ENCODE measurements at regions not wholly inside any gene's neighbourhood (a gene's known extent, or its start where the extent isn't known, plus 50 kb on each side); places are given as distances from the start of the nearest gene placed in this dataset.

DNA sequence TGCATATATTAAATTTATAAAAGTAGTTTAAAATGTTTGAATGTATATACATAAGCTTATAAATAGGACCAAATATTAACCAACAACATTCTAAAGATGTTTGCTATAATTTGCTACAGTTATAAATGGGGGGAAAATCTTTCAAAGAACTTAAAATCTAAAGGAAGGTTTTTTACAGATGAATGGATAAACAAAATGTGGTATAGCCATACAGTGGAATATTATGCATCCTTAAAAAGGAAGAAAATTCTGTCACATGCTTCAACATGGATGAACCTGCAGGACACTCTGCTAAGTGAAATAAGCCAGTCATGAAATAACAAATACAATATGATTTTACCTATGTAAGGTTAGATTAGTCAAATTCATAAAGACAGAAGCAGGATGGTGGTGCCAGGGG is 75.8 kb downstream of the TMEM17 start:
- in situ Hi-C loops (cut with HindIII; ENCODE audit: low sequenced_read_pairs), result no loop called here
- no peak overlapping the region for H3K4me3 ChIP-seq (ENCODE audit: low read depth, low read length)
- no peak for DNase-seq (ENCODE audit: low read depth, low spot score)
- TF ChIP-seq, protein P1, sequence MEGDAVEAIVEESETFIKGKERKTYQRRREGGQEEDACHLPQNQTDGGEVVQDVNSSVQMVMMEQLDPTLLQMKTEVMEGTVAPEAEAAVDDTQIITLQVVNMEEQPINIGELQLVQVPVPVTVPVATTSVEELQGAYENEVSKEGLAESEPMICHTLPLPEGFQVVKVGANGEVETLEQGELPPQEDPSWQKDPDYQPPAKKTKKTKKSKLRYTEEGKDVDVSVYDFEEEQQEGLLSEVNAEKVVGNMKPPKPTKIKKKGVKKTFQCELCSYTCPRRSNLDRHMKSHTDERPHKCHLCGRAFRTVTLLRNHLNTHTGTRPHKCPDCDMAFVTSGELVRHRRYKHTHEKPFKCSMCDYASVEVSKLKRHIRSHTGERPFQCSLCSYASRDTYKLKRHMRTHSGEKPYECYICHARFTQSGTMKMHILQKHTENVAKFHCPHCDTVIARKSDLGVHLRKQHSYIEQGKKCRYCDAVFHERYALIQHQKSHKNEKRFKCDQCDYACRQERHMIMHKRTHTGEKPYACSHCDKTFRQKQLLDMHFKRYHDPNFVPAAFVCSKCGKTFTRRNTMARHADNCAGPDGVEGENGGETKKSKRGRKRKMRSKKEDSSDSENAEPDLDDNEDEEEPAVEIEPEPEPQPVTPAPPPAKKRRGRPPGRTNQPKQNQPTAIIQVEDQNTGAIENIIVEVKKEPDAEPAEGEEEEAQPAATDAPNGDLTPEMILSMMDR (IDR thresholded peaks at IDR 0.05; ENCODE audit: low read depth, low read length), result no peak

DNA sequence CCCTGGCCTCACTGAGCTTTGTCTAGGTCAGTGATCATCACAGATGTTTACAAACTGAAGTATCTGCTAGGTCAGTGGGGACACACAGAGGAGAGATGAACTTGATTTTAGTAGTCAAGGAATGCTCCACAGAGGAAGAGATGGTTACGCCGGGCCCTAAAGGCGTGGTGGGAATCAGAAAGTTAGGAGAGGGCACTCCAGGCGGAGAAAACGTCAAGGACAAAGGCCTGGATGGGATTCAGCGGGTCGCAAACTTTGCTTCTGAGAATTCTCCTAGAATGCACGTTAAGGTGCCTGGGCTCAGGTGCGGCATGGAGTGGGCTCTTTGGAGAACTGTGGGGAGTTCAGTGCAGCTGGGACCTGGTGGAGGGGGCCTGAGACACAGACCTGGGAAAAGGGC is 78.8 kb downstream of the TMEM17 start:
- TF ChIP-seq, protein P1 (IDR thresholded peaks at IDR 0.05; ENCODE audit: low read depth, low read length), result no peak
- in situ Hi-C loops (cut with HindIII; ENCODE audit: low sequenced_read_pairs), result no loop called here
- DNase-seq (ENCODE audit: low read depth, low spot score), result no peak
- H3K4me3 ChIP-seq (ENCODE audit: low read depth, low read length), result no peak overlapping the region

DNA sequence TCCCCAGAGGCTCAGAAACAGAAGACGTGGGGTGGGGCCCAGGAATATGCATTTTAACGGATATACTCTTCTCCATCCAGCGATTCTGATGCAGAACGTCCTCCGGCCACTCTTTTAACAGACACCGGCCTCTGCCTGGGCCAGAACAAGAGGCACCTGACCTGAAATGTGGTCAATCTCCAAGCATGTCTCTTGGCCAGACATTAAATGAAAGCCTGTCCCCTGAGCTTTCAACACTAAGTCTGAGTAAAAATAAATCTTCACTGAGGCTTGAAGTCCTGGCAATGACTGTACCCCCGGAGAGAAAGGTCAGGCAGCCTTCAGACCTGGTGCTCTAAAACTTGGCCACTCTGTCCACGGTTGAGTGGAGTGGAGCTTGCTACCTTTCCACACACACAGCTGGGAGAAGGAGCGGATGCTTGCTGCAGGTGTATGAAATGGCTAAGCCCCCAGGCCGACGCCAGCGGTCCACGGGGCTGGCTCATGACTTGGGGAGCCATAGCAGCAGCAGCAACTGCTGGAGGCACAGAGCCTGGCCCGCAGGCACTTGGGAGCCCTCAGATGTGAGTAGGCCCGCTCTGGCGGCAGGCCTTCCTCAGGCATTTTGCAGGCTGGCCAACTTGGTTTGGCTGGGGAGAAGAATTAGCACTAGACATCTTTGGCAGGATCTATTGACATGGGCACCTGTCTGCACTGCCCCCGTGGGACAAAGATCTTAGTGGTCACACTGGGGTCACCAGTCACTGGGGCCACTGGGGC is 79.7 kb downstream of the TMEM17 start:
- in situ Hi-C loops (cut with HindIII; ENCODE audit: low sequenced_read_pairs), result no loop called here
- DNase-seq (ENCODE audit: low read depth, low spot score), result no peak
- TF ChIP-seq, protein P1 (IDR thresholded peaks at IDR 0.05; ENCODE audit: low read depth, low read length), result no peak
- no peak overlapping the region for H3K4me3 ChIP-seq (ENCODE audit: low read depth, low read length)

DNA sequence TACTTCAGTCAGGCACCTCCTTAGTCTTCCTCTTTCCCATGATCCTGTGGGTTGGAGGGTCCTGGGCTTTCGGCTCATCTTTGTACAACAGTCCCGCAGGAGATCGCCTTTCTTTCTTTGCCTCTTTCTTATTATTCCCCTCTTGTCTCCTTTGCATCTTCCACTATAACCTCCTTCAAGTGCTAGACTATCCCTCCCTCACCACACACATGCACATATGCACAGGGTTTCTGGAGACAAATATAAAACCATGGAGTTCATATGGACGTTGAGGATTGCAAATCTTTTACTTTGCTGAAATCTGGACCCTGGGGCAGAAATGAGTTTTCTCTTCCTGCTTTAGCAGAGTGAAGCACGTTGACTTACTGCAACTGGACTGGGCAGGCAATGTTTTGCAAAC is 80.3 kb downstream of the TMEM17 start:
- in situ Hi-C loops (cut with HindIII; ENCODE audit: low sequenced_read_pairs), result no loop called here
- no peak for DNase-seq (ENCODE audit: low read depth, low spot score)
- H3K4me3 ChIP-seq (ENCODE audit: low read depth, low read length), result no peak overlapping the region
- TF ChIP-seq, protein P1 (IDR thresholded peaks at IDR 0.05; ENCODE audit: low read depth, low read length), result no peak

DNA sequence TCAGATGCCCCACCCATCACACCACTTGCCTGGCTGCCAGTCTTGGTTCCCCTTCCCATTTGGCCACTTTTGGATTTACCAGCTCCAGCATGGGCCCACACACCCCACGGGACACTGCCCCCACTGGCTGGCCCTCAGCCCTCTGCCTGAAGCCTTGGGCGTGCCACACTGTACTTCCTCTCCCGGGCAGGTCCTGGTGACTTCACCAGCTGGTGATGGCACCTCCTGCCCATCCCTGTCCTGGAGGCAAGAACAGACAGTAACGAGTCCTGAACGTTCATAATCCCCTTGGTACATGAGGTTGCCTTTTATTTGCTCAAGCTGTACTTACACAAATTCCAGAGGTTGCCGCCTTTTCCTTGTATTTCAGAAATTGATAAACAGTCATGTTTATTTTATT is 81.1 kb downstream of the TMEM17 start:
- TF ChIP-seq, protein P1 (IDR thresholded peaks at IDR 0.05; ENCODE audit: low read depth, low read length), result no peak
- no peak for DNase-seq (ENCODE audit: low read depth, low spot score)
- no peak overlapping the region for H3K4me3 ChIP-seq (ENCODE audit: low read depth, low read length)
- in situ Hi-C loops (cut with HindIII; ENCODE audit: low sequenced_read_pairs), result no loop called here

DNA sequence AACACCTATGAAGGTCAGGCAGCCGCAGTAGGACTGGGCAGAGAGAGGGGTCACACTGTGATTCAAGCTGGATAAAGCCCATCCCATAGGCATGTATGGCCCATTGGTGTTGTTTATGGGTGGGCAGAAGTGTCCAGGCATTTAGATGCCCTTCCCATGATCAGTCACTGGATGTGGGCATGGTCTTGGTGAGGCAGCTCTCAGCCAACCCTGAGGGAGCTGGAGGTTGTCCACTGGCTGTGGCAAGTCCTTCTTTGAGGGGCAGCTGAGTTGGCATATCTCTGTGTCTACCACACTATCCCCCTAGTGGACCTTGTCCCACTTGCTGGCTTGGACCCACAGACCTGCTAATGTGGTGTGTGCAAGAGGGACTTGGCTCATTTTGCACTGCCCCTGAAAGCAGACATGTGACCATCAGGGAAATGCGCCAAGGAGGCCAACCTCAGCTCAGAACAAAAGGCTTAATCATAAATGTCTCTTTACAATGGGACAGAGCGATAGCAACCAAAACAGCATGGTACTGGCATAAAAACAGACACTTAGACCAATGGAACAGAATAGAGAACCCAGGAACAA is 82.0 kb downstream of the TMEM17 start:
- H3K4me3 ChIP-seq (ENCODE audit: low read depth, low read length), result no peak overlapping the region
- TF ChIP-seq, protein P1 (IDR thresholded peaks at IDR 0.05; ENCODE audit: low read depth, low read length), result no peak
- in situ Hi-C loops (cut with HindIII; ENCODE audit: low sequenced_read_pairs), result no loop called here
- no peak for DNase-seq (ENCODE audit: low read depth, low spot score)

Data from astrocyte of the spinal cord (primary cell).